ENCODE measurements at regions not wholly inside any gene's neighbourhood (a gene's known extent, or its start where the extent isn't known, plus 50 kb on each side); places are given as distances from the start of the nearest gene placed in this dataset.
"Not testable (repeated sequence)": the region's sequence is repeated elsewhere in the genome, so short reads cannot be mapped to it uniquely, and the experiment has no call there.

DNA sequence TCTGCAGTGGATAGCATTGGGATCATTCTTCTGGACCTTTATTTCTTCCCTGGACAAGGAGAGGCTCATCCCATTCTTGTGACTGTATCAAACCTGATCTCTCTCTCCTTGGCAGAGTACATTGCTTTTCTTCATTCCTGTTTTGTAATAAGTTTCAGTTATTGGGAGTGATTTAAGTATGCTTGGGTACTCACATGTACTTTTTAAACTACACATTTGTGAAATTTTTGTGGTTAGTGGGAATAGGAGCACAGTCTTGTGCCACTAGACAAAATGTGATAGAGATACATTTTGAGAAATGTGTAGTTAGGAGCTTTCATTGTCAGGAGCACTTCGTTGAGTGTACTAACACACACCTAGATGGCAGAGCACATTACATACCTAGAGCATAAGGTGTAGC, 262.6 kb downstream of the C3orf38 start:
- no peak for DNase-seq

DNA sequence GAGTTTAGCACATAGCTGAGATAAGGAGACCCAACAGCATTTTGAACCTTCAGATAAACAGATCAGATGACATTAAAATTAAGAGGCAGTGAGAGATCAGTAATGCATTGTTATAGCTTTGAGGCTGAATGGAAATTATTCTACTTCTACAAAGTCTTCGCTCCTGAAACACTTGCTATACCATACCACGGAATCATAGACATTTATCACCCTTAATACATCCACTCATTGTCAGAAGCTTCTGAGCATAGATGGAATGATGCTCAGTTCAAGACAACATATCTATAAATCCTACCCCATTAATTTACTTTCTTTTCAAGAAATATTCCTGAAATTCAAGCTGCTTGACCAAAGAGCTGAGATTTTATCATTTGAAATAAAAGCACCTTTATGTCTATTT, 266.7 kb downstream of the C3orf38 start:
- no peak for DNase-seq

DNA sequence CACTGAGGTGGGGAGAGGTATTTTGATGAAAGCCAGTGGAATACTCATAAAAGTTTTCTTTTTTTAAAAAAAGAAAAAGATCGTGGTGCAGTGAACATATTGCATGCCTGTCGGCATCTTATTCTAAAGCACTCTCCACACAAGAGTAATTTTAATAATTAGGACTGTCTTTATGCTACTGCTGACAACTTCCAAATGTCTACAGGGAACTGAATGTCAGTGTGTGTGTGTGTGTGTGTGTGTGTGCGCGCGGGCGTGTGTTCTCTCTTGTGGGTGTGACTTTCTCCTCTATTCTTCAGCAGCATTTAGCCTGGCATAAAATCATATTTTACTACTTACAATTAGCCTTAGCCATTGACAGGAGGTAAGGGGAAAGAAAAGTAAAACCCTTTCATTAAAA, 268.5 kb downstream of the C3orf38 start:
- DNase-seq = no peak

DNA sequence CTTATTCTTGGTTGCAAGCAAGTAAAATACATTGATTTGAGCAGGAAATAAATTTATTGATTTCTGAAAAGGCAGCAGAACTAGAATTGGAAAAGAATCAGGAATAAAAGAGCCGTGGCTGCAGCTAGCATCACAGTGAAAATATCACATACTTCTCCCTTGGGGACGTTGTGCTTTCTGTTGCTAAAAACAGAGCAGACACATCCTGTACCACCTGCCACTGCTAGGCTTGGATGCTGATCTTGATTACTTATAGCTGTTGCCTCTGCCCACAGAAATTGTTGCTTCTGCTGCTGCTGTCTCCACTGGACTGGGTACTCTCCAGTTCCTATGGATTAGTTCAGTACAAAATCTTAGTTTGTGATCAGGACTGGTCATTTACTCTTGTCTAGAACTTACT, 283.8 kb downstream of the C3orf38 start:
- DNase-seq = peak in 1 of 2 donors; percentile 21

DNA sequence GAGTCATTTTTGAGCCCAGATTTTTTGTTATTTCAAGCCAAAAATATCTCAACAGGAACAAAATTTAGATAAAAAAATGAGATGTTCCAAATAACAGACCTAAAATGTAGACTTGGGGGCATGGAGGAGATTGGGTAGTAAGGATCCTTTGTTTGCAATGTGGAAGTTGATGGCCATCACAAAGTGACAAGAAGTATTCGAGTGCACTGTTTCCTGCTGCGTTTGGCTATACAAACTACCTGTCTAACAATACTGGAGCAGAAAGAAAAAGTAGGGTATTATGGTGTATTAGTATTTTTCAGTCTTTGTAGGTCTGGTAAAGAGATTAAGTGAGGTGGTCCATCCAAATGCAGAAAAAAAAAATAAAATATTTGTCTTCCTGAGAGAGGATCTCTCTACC, 284.2 kb downstream of the C3orf38 start:
- no peak for DNase-seq

DNA sequence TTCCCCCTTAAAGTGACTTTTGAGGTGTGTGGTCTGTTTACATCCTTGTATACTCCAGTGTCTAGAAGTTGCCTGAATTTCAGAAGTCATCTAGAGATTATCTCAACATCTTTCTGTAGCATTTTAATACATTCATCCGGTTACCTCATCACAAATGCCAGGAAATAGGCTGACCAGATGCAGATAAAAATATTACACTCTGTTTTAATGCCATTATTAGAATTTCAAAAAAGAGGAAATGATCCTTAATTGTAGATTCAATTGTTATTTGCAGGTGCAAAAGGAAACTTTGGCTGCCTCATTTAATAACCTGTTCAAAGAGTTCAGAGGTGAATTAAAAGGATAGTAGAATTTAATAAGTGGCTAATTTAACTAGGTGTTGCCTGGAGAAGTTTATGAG, 290.9 kb downstream of the C3orf38 start:
- DNase-seq = no peak

DNA sequence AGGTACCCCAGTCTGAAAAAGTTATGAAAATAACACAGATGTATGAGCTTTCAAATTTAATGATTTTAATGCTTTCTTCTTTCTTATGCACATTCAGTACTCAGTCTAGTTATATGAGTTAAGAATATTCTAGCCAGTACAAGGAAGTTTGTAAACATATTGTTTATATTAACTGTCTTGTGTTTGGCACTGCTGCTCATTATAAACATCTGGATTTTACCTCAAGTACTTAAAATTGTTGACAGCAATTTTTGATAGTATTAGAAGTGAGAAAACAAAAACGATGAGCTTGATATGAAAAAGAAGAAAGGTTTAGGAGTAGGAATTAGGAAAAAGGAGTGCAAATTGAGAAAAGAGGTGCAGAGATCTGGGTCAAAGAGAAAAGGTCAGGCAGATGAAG, 293.3 kb downstream of the C3orf38 start:
- DNase-seq = no peak

DNA sequence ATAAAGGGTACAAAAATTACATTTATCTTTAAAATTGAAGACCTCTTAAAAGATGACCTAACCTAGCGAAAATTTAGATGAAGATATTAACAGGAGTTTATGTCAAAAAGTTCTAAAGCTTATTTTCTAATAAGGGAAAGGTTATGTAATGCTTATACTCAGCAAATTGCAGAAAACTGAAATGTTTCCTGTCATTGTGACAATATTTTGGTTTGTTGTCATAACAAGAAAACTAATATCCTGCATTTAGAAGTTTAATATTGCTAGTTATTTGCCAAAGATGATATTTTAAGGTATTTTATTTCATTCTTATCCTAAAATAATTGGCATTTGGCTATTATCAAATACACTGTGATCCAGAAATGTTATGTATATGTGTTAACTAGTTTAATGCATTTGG, 294.5 kb downstream of the C3orf38 start:
- DNase-seq = no peak

DNA sequence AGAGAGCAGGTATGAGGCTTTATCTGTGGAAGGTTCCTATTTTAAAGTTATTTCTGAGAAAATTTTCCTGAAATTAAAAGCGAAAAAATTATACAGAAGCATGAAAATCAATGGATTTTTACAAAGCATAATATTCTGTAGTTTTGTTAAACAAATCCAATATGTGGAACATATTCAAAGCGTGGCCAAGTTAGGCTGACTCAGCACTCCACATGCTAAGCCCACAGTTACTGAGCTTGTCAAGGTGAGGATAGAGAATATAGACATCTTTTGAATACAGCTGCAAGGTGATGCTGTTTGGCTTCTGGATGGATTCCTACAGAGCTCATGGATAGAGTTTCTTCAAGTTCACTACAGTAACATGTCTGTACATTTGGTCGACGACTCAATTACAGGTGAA, 302.5 kb downstream of the C3orf38 start:
- no peak for DNase-seq

DNA sequence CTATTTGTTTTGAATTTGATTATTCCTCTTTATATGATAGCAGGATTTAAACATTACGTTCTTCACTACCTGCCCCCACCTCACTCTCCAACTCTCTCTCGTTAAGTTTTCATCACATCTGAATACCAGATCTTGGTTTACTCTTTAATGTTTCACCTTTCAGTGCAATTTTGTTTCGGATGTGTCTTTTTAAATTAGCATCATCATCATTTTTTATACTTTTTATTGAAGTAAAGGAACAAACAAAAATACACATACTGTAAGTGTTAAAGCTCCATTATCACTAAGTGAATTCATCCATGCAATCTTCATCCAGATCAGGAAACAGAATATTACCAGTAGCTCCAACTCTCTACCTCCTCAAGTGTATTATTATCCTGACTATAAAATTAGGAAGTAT, 310.6 kb downstream of the C3orf38 start:
- DNase-seq = no peak

DNA sequence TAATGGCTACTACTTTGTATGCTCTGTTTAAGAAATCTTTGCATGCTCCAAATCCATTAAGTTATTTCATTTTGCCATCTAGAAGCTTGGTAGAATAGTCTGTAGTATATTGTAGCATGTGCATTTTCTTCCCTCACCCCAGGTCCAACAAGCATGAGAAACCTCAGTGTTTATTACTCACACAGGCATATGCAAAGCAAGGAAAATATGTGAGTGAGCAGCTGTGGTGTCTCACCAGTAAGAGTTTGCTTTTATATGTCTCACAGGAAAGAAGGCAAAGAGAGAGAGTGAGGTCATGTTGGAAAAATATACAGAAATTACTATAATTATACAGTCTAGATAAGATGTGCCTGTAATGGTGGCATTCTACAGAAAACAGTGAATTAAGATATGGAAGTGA, 312.5 kb downstream of the C3orf38 start:
- DNase-seq = no peak

DNA sequence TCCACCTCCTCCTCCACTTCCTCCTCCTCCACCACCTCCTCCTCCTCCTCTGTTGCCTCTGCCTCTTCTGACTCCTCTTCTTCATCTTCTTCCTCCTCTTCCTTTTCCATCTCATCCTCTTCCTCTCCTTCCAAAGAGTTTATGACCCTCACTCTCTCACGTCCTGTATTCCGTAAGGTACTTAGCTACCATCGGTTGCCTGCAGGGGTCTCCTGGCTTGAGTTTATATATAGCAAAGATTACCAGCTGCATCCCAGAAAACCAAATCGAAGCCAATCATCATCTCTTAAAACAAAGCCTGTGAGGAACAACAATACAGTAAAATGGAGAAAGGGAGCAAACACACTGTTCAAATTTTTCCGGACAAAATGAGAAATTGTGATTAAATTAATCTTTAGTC, 317.4 kb downstream of the C3orf38 start:
- no peak for DNase-seq

DNA sequence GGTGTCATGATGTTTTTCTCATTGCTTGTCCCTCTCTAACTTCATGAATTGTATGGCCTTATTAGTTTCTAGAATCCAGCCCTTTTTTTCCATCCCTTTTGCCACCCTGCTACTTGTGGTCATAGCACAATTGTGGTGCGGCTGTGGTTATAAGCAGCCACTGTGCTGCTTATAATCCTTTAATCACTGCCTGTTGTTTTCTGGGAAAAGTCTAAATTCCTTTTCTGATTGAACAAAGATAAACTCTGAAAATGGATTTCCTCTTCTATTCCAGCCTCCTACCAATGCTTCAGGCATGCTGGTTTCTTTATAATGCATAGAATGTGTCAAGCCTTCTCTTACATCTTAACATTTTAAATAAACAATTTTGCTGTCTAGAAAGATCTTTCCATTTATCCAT, 319.5 kb downstream of the C3orf38 start:
- DNase-seq = no peak

DNA sequence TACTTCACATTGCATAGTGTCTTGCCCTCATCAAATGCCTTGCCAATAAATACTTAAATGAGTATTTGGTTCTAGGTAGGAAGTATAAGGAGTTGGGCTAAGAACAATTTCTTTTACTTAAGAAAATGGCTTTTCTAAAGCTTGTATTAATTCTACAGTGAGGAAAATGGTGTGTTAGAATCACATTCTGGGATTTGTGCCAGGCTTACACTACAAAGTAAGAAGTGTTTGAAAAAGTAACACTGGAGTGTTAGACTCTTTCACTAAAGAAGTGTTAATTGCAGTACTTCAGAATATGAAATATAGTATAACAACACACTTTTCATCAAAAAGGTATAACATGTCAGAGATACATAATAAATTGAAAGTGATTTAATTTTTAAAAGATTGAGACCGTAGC, 328.7 kb downstream of the C3orf38 start:
- DNase-seq = no peak

DNA sequence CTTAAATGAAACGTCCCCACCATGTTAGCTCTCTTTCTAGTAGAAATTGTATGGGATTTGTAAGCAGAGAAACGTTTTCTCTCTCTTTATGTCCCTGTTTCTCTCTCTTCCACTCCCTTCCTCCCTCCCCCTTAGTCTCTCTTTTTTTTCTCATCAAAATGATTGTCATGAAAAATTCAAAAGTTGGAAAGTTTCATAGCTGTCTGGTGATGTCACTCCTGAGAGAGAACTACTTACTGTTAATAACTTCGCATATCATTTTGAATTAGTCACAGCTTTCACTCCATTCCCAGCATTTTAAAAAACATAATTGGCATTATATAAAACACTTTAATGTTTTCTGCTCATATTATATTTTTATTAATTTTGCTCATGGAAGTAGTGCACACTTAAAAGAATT, 331.1 kb downstream of the C3orf38 start:
- no peak for DNase-seq

DNA sequence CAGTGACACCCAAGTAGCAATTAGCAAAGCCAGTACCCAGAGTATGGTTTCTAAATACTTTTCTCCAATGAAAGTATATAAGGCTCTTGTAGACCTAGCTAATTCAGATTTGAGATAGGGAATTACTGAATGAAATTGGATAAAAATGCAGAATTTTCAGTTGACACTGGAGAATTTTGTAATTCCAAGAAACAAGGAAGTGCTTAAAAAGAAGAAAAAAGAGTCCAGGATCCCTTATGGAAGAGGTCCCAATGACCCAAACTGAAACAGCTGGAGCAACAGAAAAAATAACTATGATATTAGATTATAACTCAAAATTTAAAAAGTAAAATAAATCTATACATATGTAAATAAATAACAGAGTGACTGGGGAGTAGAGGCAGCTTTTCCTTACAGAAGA, 335.2 kb downstream of the C3orf38 start:
- DNase-seq = no peak

DNA sequence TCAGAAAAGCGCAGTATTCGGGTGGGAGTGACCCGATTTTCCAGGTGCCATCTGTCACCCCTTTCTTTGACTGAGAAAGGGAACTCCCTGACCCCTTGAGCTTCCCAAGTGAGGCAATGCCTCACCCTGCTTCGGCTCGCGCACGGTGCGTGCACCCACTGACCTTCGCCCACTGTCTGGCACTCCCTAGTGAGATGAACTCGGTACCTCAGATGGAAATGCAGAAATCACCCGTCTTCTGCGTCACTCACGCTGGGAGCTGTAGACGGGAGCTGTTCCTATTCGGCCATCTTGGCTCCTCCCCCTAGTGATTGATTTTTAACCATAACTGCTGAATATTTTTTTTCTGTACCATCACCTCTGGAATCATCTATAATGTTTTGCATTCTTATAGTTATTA, 359.1 kb downstream of the C3orf38 start:
- not testable (repeated sequence) for DNase-seq

DNA sequence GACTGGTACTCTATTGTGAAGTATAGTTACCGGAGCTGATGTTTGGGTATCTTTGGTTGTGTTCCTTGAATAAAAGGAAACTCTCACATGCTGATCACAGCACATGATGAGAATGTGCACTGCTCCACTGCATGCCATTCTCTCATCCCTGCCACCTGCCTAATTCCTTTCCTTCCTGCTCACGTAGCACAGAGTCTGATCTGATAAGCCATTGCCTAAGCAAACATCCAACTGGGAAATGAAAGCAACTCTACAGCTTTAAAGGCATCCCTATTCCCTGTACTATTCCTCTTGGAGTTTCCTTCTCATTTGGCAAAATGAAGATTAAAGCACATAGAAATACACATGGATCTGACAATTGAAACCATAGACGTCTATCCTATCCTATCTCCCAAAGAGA, 359.8 kb downstream of the C3orf38 start:
- DNase-seq = no peak

DNA sequence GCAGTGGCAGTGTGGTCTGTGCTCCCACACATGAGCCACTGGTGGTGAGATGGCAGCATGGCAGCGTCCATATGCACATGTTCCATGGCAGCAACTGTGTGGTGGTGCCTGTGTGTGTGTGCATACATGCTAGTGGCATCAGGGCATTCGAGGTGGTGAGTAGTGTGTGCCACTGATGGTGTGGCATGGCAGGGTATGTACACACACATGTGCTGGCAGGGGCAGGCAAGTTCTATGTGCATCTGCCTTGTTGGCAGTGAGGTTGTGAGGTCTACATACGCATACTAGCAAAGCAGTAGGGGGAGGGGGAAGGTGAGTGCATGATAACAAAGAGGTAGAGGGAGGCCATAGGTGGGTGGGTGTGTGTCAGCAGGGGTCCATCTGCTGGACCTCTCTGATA, 378.7 kb downstream of the C3orf38 start:
- no peak for DNase-seq

DNA sequence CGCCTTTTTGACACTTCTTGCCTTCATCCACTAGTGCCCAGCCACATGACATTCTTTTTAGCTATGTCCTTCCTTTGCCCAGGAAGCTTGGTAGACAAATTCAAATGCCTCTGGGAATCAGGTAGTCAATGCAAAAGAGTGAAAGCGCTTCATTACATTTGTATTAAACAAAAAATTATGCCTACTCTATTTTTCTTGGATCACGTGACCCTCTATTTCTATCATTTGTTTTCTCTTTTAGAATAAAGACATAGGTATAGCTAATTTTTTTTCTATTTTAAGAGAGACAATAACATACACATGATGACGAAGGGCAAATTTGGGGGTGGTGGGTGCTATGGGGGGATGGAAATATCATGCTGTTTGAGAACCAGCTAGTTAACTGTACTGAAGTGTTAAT, 384.8 kb downstream of the C3orf38 start:
- DNase-seq = no peak

DNA sequence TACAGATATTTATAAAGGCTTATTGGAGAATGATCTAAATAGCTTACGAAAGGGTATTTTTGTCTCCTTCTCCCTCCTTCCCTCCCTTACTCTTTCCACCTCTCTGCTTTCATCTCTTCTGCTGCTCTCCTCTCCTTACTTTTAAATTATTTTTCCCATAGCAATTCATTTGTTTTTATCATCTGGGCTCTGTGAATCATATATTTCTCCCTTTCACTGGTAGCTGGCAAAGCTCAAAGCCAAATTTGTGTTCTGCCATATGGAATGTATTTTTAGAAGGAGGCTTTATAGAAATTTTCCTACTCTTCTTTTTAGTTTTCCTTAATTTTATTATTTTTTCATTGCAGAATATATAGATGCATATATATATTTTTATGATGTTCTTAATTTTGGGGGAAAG, 385.8 kb downstream of the C3orf38 start:
- DNase-seq = no peak

DNA sequence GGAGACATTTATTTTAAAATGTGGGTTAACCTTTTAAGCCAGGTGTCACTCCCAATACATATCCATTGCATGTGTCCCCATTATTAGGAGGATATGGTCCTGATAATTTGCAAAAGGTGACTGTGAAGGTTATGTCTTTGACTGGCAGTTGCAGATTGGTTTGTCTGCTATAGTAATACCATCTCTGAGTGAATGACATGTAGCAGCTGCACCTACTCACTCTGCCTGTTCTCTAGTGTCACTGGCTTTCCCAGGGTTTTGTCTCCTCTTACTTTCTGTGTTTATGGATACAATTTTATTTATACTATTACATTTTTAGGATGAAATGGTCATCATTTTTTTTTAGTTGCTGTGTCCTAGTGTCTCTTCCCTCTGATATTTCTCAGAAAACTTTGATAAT, 393.2 kb downstream of the C3orf38 start:
- DNase-seq = no peak

DNA sequence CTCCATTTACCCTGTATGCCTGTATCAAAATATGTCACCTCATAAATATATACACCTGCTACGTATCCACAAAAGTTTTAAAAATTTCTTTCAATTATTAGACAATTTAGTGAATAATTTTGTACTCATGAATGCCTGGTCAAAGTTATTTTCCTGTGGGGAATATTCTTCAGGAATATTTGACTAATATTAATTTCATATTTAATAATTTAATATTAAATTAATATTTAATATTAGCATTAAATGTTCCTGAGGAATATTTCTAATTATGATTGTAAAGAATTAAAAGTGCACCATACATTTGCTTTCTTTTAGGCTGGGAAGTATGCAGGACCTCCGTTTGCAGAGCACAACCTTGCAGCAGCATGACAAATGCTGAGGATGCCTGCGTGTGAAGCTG, 422.7 kb downstream of the C3orf38 start:
- no peak for DNase-seq

DNA sequence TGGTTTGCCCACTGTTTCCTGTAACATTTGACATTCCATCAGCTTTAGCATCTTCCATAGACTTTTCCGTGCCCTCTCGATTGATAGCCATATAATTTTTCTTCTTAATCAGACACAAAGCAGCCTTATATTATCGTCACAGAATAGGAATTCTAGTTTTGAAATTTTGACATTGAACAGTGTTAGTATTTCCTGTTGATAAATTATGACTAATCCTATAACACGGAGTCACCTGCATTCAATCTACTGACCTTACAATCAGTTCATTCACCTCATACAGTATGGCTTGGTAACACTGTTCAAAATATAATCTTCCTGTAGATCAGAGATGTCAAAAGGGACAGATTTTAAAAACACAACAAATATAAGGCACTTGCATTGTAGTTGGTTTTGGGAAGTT, 423.7 kb downstream of the C3orf38 start:
- DNase-seq = no peak

DNA sequence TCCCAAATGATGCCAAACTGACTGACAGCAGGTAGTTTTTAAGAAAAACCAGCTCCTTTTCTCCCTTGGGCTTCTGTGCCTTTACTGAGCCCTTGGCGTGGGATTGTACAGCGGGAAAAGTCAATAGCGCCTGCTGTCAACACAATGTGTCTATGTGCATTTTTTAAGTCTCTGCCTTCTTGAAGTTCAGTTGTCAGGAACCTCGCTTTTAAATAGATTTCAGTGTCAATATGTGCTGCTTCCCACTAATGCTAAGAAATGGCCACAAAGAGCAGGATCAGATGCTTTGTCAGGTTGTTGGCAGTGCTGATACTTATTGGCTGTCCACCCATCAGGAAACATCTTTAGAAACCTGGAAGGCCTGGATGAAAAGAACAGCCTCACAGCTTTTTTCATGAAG, 424.4 kb downstream of the C3orf38 start:
- no peak for DNase-seq

DNA sequence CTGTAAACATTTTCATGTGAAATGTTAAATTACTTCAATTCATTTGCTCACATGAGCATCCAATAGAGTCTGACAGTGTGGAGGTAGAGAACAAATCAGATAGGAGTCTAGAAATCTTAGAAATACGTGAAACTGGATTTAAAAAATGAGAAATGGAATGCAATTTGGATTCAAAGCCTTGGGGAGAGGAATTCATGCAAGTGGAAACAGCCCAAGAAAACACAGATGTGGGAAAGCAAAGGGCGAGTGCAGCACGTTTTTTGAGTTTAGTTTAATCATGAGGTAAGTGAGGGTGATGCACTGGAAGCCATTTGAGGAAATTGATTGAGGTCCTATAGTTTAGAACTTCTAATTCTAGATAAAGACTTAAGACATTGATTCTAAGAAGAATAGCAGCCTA, 434.7 kb downstream of the C3orf38 start:
- DNase-seq = no peak
